PC-3 (cell line): ENCODE measurements at regions not wholly inside any gene's neighbourhood (a gene's known extent, or its start where the extent isn't known, plus 50 kb on each side); places are given as distances from the start of the nearest gene placed in this dataset.

Source experiments
- CTCF ChIP-seq: fragments of 300-600 bp; sonication (generic); conservative IDR thresholded peaks from 2 replicates; pipeline ENCODE4 v1.5.1; 2017; ENCODE audit warnings: antibody characterized with exemption, low read depth, mild to moderate bottlenecking, low read length
- EZH2 ChIP-seq: fragments of 300-600 bp; sonication (generic); IDR thresholded peaks from one replicate; pipeline ENCODE4 v1.6.1; 2017; ENCODE audit warnings: antibody characterized with exemption, mild to moderate bottlenecking, low read length; ENCODE audit not compliant: unreplicated experiment
- EZH2phosphoT487 ChIP-seq: fragments of 300-600 bp; sonication (generic); IDR thresholded peaks from 2 replicates; pipeline ENCODE4 v1.6.1; 2018; ENCODE audit warnings: mild to moderate bottlenecking, antibody characterized with exemption, low read length, borderline replicate concordance

GRCh38 chr12:73445658-73446324 lies 1091.8 kb upstream of the ATXN7L3B start:
- no peak for TF ChIP-seq CTCF
- TF ChIP-seq EZH2phosphoT487 = no peak
- TF ChIP-seq EZH2 = no peak
